ENCODE measurements at regions not wholly inside any gene's neighbourhood (a gene's known extent, or its start where the extent isn't known, plus 50 kb on each side); places are given as distances from the start of the nearest gene placed in this dataset.

DNA sequence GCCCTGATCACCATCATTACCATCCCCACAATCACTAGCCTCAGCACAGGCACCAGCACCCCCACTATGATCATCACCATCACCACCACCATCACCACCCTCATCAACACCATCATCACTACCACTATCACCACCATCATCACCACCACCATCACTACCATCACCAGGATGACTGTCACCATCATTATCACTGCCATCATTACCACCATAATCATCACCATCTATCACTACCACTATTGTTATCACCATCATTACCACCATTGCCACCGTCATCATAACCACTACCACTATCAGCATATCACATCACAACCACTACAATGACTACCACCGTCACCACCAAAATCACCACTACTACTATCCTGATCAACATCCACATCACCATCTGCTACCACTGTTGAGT, 57.3 kb upstream of the CASZ1 start:
- TF ChIP-seq, protein P1, sequence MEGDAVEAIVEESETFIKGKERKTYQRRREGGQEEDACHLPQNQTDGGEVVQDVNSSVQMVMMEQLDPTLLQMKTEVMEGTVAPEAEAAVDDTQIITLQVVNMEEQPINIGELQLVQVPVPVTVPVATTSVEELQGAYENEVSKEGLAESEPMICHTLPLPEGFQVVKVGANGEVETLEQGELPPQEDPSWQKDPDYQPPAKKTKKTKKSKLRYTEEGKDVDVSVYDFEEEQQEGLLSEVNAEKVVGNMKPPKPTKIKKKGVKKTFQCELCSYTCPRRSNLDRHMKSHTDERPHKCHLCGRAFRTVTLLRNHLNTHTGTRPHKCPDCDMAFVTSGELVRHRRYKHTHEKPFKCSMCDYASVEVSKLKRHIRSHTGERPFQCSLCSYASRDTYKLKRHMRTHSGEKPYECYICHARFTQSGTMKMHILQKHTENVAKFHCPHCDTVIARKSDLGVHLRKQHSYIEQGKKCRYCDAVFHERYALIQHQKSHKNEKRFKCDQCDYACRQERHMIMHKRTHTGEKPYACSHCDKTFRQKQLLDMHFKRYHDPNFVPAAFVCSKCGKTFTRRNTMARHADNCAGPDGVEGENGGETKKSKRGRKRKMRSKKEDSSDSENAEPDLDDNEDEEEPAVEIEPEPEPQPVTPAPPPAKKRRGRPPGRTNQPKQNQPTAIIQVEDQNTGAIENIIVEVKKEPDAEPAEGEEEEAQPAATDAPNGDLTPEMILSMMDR (IDR thresholded peaks at IDR 0.05; ENCODE audit: low read depth, low read length), result no peak
- no peak for TF ChIP-seq EZH2phosphoT487 (IDR thresholded peaks at IDR 0.05; ENCODE audit: low read depth)
